Anterior cingulate cortex (tissue), 58 donors: ENCODE measurements at regions not wholly inside any gene's neighbourhood (a gene's known extent, or its start where the extent isn't known, plus 50 kb on each side); places are given as distances from the start of the nearest gene placed in this dataset.

Experiments
- DNase-seq, 58 donors: peaks; one replicate each; lab custom pipeline; 2025; lab: John Stamatoyannopoulos, UW

DNA sequence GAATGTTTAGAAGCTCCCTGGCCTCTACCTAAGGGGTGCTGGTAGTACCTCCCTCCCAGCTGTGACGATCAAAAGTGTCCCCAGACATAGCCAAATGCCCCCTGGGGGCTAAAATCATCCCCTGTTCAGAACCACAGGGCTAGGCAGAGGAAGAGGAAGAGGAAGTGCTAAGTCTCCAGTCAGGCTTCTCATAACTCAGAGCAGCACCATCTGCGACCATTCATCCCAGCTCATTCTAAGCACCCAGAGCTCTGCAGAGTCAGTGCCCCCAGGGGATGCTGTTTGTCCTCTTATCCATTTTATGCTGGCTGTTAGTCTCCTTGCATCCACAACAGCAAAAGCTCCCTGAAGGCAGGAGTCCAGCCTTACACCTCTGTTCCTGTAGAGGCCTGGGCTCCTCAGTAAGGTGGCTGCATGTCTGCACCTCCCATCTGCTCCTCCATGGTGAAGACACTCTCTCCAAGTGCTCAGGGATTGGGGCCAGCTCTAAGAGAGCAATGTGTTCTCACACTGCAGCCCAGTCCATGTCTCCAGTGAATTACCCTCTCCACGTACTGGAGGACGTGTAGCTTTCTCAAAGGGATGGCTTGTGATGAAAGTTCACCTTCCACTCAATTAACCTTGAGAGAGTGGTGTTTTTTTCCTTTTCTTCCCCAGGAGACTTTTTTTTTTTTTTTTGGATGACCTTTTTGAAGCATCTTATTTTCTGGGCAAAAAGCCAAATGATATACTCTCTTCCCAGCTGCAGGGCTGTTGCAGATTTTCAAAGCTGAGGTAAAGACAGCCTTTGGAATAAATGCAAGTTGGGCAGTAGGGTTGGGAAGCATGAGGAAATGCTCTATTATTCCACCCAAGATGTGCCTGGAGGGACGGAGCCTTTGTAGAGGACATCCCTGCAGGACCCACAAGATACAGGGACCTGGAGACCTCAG lies 158.9 kb upstream of the SLC14A2 start:
- DNase-seq, result no peak

DNA sequence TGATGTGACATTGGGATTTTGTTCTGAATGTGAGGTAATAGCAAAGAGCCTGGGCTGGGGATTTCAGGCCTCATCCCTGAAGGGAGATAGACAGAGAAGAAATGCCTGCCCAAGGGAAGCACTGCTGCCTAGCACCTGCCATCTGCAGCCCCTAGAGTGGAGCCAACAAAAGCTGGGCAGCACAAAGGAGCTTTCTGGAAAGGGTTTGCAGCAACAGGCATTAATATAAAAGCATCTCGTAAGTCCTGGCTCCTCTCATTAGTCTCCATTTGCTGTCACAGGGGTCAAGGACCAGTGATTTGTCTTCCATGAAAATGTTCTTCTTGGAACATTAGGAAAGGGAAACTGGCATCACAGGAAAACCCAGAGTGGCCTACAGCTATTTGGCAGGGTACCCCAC lies 157.2 kb upstream of the SLC14A2 start:
- peak in 7 of 58 donors; percentile 2 to 29 (median 15) for DNase-seq

- DNase-seq, result peak in 1 of 58 donors; percentile 2
Observed at GRCh38 chr18:45462179-45462578, 153.1 kb upstream of the SLC14A2 start.

- DNase-seq, result no peak
Observed at GRCh38 chr18:45463451-45463850, 151.8 kb upstream of the SLC14A2 start.

GRCh38 chr18:45464619-45465018 lies 150.7 kb upstream of the SLC14A2 start:
- peak in 1 of 58 donors; percentile 4 for DNase-seq

- DNase-seq, result no peak
Observed at GRCh38 chr18:45467293-45467692, 148.0 kb upstream of the SLC14A2 start.

- DNase-seq, result no peak
Observed at GRCh38 chr18:45467945-45468344, 147.3 kb upstream of the SLC14A2 start.

DNA sequence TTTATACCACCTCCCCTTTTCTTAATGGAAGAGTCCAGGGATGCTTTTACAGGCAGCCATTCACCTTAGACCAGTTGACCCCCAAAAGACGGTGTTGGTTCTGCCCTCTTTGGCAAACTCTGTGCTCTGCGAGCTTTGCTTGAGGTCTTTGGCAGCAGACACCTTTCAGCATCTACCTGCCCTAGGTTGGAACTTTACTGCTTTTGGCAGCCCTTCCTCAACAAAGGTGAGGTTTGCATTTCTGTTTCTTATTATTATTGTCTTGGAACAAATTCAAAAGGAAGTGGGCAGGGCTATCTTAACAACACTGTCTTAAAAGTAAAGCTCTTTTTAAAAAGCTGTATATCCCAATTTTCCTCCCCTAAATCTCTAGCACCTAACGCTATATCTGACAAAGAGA lies 136.4 kb upstream of the SLC14A2 start:
- no peak for DNase-seq

GRCh38 chr18:45480219-45481015 lies 134.9 kb upstream of the SLC14A2 start:
- DNase-seq, result no peak

GRCh38 chr18:45481821-45482220 lies 133.5 kb upstream of the SLC14A2 start:
- no peak for DNase-seq

DNA sequence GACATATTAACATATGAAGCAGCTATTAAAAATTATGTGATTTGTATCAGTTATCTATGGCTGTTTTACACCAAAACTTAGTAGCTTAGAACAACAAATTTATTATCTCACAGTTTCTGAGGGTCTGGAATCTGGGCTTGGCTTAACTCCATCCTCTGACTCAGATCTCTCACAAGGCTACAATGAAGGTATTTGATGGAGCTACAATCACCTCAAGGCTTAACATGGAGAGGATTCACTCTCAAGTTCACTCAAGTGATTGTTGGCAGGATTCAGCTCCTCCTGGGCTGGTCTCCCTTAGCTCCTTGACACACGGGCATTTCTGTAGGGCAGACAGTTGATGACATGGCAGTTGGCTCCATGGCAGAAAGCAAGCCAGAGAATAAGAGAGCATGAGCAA lies 133.0 kb upstream of the SLC14A2 start:
- no peak for DNase-seq

DNA sequence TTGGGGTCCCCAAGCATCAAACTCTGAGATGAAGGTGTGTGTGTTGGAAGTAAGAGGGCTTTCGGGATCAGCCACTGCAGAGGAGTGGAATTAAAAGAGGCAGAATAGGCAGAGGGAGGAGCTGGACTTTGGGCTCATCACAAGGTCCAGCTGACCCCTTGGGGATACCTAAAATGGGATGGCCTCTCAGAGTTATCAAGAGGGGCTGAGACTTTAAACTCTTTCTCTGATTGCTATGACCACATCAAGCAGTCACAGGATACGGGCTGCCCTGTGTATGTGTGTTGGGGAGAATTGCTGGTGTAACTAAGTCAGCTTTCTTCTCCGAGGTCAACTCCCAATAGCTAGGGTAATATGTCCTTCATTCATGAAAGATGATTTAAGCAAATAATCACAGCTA lies 127.7 kb upstream of the SLC14A2 start:
- DNase-seq, result no peak

GRCh38 chr18:45488645-45489044 lies 126.6 kb upstream of the SLC14A2 start:
- no peak for DNase-seq

GRCh38 chr18:45493830-45494229 lies 121.4 kb upstream of the SLC14A2 start:
- no peak for DNase-seq

GRCh38 chr18:45494811-45495210 lies 120.5 kb upstream of the SLC14A2 start:
- no peak for DNase-seq

DNA sequence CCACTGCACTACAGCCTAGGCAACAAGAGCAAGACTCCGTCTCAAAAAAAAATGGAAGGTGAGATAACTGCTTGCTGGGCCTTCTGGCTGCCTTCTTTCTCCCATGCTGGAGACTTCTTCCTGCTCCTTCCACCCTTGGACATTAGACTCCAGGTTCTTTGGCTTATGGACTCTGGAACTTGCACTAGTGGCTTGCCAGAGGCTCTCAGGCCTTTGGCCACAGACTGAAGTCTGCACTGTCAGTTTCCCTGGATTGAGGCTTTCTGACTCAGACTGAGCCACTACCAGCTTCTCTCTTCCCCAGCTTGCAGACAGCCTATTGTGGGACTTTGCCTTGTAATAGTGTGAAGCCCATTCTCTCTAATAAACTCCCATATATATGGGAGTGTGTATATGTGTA lies 118.5 kb upstream of the SLC14A2 start:
- DNase-seq, result no peak

DNA sequence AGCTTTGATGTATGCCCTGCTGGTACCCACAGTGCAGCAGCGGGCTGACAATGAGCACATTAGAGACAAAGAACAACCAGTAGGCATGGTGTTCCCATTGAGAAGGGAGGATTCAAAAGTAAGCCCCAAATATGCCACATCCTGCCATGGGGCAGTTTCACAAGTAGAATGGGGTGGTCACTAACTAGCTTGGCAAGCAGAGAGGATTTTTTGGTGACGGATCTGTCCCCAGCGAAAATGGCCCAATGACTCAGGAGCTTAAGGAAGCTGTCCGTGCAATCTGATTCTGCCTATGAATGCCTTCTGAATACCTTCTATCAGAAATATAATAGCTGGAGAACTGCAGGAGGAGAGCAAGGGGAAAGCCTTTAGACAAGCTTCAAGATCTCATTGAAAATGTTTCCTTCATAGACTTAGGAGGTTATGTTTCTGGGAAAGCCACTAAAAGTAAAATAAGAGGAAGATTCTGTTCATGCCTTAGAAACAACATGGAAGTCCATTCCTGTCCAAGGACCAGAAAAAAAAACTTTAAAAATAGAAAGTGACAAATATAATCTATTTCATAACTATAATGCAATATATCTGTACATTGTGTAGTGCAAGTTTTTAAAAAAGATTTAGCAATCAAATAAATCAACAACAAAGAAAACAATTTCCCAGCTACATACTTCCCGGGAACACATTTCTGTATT lies 117.5 kb upstream of the SLC14A2 start:
- no peak for DNase-seq

DNA sequence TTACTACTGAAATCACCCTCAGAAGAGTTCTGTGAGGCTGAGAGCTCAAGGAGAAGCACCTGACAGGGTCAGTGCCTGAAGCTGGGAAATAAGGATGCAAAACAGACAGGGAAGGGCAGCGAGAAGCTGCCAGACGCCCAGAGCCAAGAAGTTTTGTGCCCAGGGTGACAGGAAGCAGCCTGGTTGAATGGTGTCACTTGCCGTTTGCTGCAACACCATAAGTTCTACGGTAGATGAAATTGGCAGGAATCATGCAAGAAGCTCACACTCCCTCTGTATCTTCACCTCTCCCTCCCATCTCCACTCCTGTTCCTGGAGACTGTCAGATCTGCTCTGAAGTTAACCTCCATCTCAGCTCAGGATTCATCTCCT lies 117.0 kb upstream of the SLC14A2 start:
- DNase-seq, result no peak

DNA sequence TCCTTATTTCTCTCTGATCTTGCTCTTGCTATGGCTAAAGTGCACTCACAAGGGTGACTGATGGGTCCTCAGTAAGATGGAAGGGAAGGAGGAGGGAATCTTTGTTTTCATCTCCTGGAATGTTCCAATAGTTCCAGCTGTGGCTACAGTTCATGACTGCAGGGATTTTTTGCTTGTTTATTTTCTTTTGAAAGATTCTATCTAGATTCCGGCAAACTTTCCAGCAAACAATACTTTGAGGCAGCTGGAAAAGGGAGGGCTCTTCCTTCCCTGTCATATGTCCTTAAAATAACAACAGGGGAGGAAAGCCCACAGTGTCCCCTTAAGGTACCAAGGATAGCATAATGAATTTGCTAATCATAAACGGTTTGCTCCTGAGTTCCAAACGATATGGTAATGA lies 111.3 kb upstream of the SLC14A2 start:
- DNase-seq, result no peak

DNA sequence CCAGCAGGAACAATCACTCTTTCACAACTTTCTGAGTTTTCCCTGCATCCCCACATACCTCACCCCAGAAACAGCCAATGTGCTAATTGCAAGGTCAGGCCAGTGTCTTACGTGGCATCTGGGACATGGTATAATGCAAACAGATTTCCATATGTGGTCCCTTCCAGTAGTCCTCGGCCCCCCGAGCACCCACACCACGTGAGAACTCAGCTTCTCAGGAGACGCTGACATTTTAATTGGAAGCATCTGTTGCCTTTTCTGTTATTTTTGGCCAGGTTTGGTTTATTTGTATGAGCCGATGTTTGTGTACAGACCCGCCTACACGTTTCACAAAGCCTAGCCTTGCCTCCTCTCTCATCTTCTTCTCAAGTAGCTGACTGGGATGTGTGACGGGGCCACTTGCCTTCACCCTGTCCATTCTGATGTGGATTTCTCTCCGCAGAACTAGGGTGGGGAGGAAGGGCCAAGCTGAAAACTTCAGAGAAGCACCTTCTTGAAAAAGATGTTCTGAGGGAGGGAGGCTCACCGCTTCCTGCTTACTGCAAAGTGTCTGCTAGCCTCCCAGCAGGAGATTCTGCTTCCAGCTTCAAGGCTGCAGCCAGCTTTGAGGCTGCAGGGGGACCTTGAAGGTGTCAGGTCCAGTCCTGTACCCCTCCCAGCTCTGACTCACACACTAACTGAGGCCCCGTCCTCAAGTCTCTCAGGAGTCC lies 109.6 kb upstream of the SLC14A2 start:
- no peak for DNase-seq
